AG04450 (cell line): ENCODE measurements at regions not wholly inside any gene's neighbourhood (a gene's known extent, or its start where the extent isn't known, plus 50 kb on each side); places are given as distances from the start of the nearest gene placed in this dataset.
"Not testable (repeated sequence)": the region's sequence is repeated elsewhere in the genome, so short reads cannot be mapped to it uniquely, and the experiment has no call there.

Source experiments
- CTCF ChIA-PET: fragments of 300-600, 350-600 bp; formaldehyde crosslinking; extraction: SDS; loops from one replicate; lab custom pipeline; 2022; ENCODE audit warnings: antibody characterized with exemption, inconsistent platforms; lab: Charles Lee
- POLR2A ChIA-PET: fragments of 350-600 bp; formaldehyde crosslinking; extraction: SDS; loops from one replicate; lab custom pipeline; 2021; ENCODE audit warnings: antibody characterized with exemption, inconsistent platforms; lab: Yijun Ruan, JAX
- DNase-seq: peaks from one replicate; pipeline ENCODE4 v3.0.0-alpha.2; 2011; ENCODE audit warnings: low read depth, low spot score
- H3K27ac ChIP-seq: one replicate; pipeline ENCODE4 v1.5.1; 2012; ENCODE audit warnings: low read depth, low read length, control low read depth
- H3K27me3 ChIP-seq: one replicate; pipeline ENCODE4 v1.6.0; 2012; ENCODE audit warnings: low read length; ENCODE audit not compliant: control insufficient read depth, insufficient read depth
- H3K4me3 ChIP-seq: 2 replicates; pipeline ENCODE4 v1.5.1; 2011; ENCODE audit warnings: mild to moderate bottlenecking, low read depth, low read length, control low read depth
- H3K9me3 ChIP-seq: 2 replicates; pipeline ENCODE4 v1.5.1; 2012; ENCODE audit warnings: low read length; ENCODE audit not compliant: control insufficient read depth, insufficient read depth
- CTCF ChIP-seq: IDR thresholded peaks from 2 replicates; pipeline ENCODE4 v1.5.1; 2011; ENCODE audit warnings: low read depth, low read length, control low read depth, inconsistent platforms

GRCh38 chr5:38677636-38678035, 121.2 kb upstream of the LIFR start:
- TF ChIP-seq CTCF = no peak
- Histone ChIP-seq H3K27me3 (no peaks in the 10 kb centered on the region), H3K4me3 (no peak overlapping the region), H3K27ac (no peak overlapping the region), H3K9me3 (no peaks in the 10 kb centered on the region)
- CTCF ChIA-PET = no interaction called here
- POLR2A ChIA-PET = no interaction called here
- no peak for DNase-seq

GRCh38 chr5:38678076-38678475, 121.6 kb upstream of the LIFR start:
- CTCF ChIA-PET = no interaction called here
- no peaks in the 10 kb centered on the region for H3K27me3 ChIP-seq
- TF ChIP-seq CTCF = no peak
- H3K9me3 ChIP-seq = no peaks in the 10 kb centered on the region
- no peak overlapping the region for H3K27ac ChIP-seq
- no peak overlapping the region for H3K4me3 ChIP-seq
- DNase-seq = no peak
- POLR2A ChIA-PET = interaction anchor here (0.6 kb wide), 1 partner anchor 419 kb away, joined by 9 read pairs; no protein-coding TSS in a partner anchor

GRCh38 chr5:38678697-38679096, 122.3 kb upstream of the LIFR start:
- H3K9me3 ChIP-seq, DNase-seq, H3K4me3 ChIP-seq, H3K27ac ChIP-seq, CTCF ChIA-PET, H3K27me3 ChIP-seq: not testable (repeated sequence)
- POLR2A ChIA-PET = interaction anchor here (0.6 kb wide), 1 partner anchor 418 kb away, joined by 9 read pairs; no protein-coding TSS in a partner anchor

GRCh38 chr5:38680094-38680825, 123.8 kb upstream of the LIFR start:
- ChIA-PET CTCF (interaction anchor here (1.9 kb wide), 1 partner anchor 239 kb away, joined by 5 read pairs; no protein-coding TSS in a partner anchor), POLR2A (no interaction called here)
- no peak overlapping the region for H3K4me3 ChIP-seq
- DNase-seq = no peak
- no peak overlapping the region for H3K27ac ChIP-seq
- H3K27me3 ChIP-seq = no peaks in the 10 kb centered on the region
- no peak for TF ChIP-seq CTCF
- no peaks in the 10 kb centered on the region for H3K9me3 ChIP-seq

GRCh38 chr5:38681029-38681706, 124.7 kb upstream of the LIFR start:
- Histone ChIP-seq H3K4me3 (no peak overlapping the region), H3K9me3 (no peaks in the 10 kb centered on the region), H3K27me3 (peaks cover 7% of the 10 kb centered on the region), H3K27ac (no peak overlapping the region)
- TF ChIP-seq CTCF = no peak
- CTCF ChIA-PET = interaction anchor here (1.9 to 2.0 kb wide), 2 partner anchors 129 to 239 kb away, joined by 4 to 5 read pairs; no protein-coding TSS in a partner anchor
- no peak for DNase-seq
- POLR2A ChIA-PET = no interaction called here
